ENCODE measurements at regions not wholly inside any gene's neighbourhood (a gene's known extent, or its start where the extent isn't known, plus 50 kb on each side); places are given as distances from the start of the nearest gene placed in this dataset.

DNA sequence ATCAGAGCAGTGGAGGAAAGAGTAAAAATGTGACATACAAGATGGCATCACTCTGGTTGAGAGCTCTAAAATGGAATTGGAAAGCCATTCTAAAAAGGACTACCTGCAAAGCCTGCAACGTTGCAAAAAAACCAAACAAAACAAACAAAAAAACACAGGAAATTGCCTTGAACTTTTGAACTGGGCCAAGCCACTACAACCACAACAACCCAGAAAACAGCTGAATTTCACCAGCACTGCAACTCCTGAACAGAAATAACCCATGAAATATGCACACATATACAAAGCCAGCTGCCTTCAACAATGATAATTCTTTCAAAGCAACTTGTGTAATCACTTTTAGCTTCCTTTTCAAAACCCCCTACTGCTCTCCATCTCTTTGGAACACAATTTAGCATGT lies 326.6 kb upstream of the LRRC4C start:
- TF ChIP-seq POLR2AphosphoS5 (IDR thresholded peaks at IDR 0.05; ENCODE audit: low read depth) (no peak), GABPA (IDR thresholded peaks at IDR 0.05; ENCODE audit: low read depth) (no peak), SPI1 (IDR thresholded peaks at IDR 0.05; ENCODE audit: borderline replicate concordance, low read depth) (no peak)
- TF ChIP-seq, protein P1, sequence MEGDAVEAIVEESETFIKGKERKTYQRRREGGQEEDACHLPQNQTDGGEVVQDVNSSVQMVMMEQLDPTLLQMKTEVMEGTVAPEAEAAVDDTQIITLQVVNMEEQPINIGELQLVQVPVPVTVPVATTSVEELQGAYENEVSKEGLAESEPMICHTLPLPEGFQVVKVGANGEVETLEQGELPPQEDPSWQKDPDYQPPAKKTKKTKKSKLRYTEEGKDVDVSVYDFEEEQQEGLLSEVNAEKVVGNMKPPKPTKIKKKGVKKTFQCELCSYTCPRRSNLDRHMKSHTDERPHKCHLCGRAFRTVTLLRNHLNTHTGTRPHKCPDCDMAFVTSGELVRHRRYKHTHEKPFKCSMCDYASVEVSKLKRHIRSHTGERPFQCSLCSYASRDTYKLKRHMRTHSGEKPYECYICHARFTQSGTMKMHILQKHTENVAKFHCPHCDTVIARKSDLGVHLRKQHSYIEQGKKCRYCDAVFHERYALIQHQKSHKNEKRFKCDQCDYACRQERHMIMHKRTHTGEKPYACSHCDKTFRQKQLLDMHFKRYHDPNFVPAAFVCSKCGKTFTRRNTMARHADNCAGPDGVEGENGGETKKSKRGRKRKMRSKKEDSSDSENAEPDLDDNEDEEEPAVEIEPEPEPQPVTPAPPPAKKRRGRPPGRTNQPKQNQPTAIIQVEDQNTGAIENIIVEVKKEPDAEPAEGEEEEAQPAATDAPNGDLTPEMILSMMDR (IDR thresholded peaks at IDR 0.05; ENCODE audit: insufficient read depth, low read length), result no peak
- TF ChIP-seq, protein P2, sequence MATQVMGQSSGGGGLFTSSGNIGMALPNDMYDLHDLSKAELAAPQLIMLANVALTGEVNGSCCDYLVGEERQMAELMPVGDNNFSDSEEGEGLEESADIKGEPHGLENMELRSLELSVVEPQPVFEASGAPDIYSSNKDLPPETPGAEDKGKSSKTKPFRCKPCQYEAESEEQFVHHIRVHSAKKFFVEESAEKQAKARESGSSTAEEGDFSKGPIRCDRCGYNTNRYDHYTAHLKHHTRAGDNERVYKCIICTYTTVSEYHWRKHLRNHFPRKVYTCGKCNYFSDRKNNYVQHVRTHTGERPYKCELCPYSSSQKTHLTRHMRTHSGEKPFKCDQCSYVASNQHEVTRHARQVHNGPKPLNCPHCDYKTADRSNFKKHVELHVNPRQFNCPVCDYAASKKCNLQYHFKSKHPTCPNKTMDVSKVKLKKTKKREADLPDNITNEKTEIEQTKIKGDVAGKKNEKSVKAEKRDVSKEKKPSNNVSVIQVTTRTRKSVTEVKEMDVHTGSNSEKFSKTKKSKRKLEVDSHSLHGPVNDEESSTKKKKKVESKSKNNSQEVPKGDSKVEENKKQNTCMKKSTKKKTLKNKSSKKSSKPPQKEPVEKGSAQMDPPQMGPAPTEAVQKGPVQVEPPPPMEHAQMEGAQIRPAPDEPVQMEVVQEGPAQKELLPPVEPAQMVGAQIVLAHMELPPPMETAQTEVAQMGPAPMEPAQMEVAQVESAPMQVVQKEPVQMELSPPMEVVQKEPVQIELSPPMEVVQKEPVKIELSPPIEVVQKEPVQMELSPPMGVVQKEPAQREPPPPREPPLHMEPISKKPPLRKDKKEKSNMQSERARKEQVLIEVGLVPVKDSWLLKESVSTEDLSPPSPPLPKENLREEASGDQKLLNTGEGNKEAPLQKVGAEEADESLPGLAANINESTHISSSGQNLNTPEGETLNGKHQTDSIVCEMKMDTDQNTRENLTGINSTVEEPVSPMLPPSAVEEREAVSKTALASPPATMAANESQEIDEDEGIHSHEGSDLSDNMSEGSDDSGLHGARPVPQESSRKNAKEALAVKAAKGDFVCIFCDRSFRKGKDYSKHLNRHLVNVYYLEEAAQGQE (IDR thresholded peaks at IDR 0.05; ENCODE audit: insufficient replicate concordance, low read depth), result no peak
- no peak overlapping the region for H3K4me3 ChIP-seq (replicated peaks; ENCODE audit: insufficient read depth, low read length)
- H3K27ac ChIP-seq (replicated peaks), result no peak overlapping the region

DNA sequence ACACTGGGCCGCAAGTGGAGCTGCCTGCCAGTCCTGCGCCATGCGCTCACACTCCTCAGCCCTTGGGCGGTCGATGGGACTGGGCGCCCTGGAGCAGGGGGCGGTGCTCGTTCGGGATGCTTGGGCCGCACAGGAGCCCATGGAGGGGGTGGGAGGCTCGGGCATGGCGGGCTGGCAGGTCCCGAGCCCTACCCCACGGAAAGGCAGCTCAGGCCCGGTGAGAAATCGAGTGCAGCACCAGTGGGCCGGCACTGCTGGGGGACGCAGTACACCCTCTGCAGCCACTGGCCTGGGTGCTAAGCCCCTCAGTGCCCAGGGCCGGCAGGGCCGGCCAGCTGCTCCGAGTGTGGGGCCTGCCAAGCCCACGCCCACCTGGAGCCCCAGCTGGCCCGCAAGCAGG lies 328.7 kb upstream of the LRRC4C start:
- no peak overlapping the region for H3K27ac ChIP-seq (replicated peaks)
- no peak overlapping the region for H3K4me3 ChIP-seq (replicated peaks; ENCODE audit: insufficient read depth, low read length)
- DNase-seq (ENCODE audit: low read depth in 1 of 2, low spot score in 1 of 2), result no peak
- TF ChIP-seq POLR2AphosphoS5 (IDR thresholded peaks at IDR 0.05; ENCODE audit: low read depth) (no peak), GABPA (IDR thresholded peaks at IDR 0.05; ENCODE audit: low read depth) (no peak), SPI1 (IDR thresholded peaks at IDR 0.05; ENCODE audit: borderline replicate concordance, low read depth) (no peak)
- TF ChIP-seq, protein P2 (IDR thresholded peaks at IDR 0.05; ENCODE audit: insufficient replicate concordance, low read depth), result no peak
- TF ChIP-seq, protein P1 (IDR thresholded peaks at IDR 0.05; ENCODE audit: insufficient read depth, low read length), result no peak
- no peaks in the 10 kb centered on the region for H3K27me3 ChIP-seq (ENCODE audit: insufficient read depth, poor library complexity, severe bottlenecking)

More for the DNA sequence above, 326.6 kb upstream of the LRRC4C start:
- H3K27me3 ChIP-seq (ENCODE audit: insufficient read depth, poor library complexity, severe bottlenecking), result no peaks in the 10 kb centered on the region
- no peak for DNase-seq (ENCODE audit: low read depth in 1 of 2, low spot score in 1 of 2)

DNA sequence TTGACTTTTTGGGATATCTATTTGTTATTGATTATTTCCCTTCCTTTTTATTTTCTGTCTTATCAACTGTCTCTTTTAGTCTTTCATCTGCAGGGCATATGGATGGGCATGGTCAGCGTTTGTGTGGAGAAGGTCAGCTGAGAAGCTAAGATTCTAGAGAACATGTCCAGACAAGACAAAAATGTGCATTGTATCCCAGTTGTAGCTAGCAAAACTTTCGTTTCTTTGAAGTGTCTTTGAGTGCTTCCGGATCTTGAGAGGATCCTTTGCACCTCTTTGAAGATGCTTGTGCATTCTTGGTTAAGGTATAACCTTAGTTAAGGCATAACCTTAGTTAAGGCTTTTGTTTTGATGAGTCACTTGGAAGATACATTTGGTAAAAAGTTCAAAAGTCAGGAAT lies 329.9 kb upstream of the LRRC4C start:
- H3K4me3 ChIP-seq (replicated peaks; ENCODE audit: insufficient read depth, low read length), result no peak overlapping the region
- DNase-seq (ENCODE audit: low read depth in 1 of 2, low spot score in 1 of 2), result no peak
- no peak overlapping the region for H3K27ac ChIP-seq (replicated peaks)
- H3K27me3 ChIP-seq (ENCODE audit: insufficient read depth, poor library complexity, severe bottlenecking), result no peaks in the 10 kb centered on the region
- no peak for TF ChIP-seq GABPA (IDR thresholded peaks at IDR 0.05; ENCODE audit: low read depth)
- TF ChIP-seq SPI1 (IDR thresholded peaks at IDR 0.05; ENCODE audit: borderline replicate concordance, low read depth), result no peak
- TF ChIP-seq, protein P2 (IDR thresholded peaks at IDR 0.05; ENCODE audit: insufficient replicate concordance, low read depth), result no peak
- TF ChIP-seq POLR2AphosphoS5 (IDR thresholded peaks at IDR 0.05; ENCODE audit: low read depth), result no peak
- TF ChIP-seq, protein P1 (IDR thresholded peaks at IDR 0.05; ENCODE audit: insufficient read depth, low read length), result no peak
